ENCODE measurements at regions not wholly inside any gene's neighbourhood (a gene's known extent, or its start where the extent isn't known, plus 50 kb on each side); places are given as distances from the start of the nearest gene placed in this dataset.
"Not testable (repeated sequence)": the region's sequence is repeated elsewhere in the genome, so short reads cannot be mapped to it uniquely, and the experiment has no call there.

GRCh38 chr10:33032654-33033151, 74.7 kb upstream of the ITGB1 start:
- no peaks in the 10 kb centered on the region for H3K27me3 ChIP-seq (ENCODE audit: control insufficient read depth, insufficient read depth, low read length)
- H3K9me3 ChIP-seq (ENCODE audit: control insufficient read depth, low read depth, low read length): peaks cover 4% of the 10 kb centered on the region
- no peak overlapping the region for H3K4me3 ChIP-seq (ENCODE audit: low read length)
- no peaks in the 10 kb centered on the region for H3K36me3 ChIP-seq (ENCODE audit: control insufficient read depth, low read depth, low read length)
- H3K9ac ChIP-seq (ENCODE audit: low read length): no peak overlapping the region
- no peak overlapping the region for H3K27ac ChIP-seq (ENCODE audit: low read length)
- no peaks in the 10 kb centered on the region for H3K4me1 ChIP-seq (ENCODE audit: control insufficient read depth, low read depth, low read length)

- Histone ChIP-seq H3K27ac (ENCODE audit: low read length) (no peak overlapping the region), H3K27me3 (ENCODE audit: control insufficient read depth, insufficient read depth, low read length) (no peaks in the 10 kb centered on the region), H3K36me3 (ENCODE audit: control insufficient read depth, low read depth, low read length) (no peaks in the 10 kb centered on the region), H3K9ac (ENCODE audit: low read length) (no peak overlapping the region), H3K4me3 (ENCODE audit: low read length) (no peak overlapping the region), H3K9me3 (ENCODE audit: control insufficient read depth, low read depth, low read length) (peaks cover 2% of the 10 kb centered on the region), H3K4me1 (ENCODE audit: control insufficient read depth, low read depth, low read length) (no peaks in the 10 kb centered on the region)
Observed at GRCh38 chr10:33031815-33032653, 74.0 kb upstream of the ITGB1 start.

- no peak overlapping the region for H3K9ac ChIP-seq (ENCODE audit: low read length)
- no peaks in the 10 kb centered on the region for H3K36me3 ChIP-seq (ENCODE audit: control insufficient read depth, low read depth, low read length)
- peaks cover 6% of the 10 kb centered on the region for H3K4me1 ChIP-seq (ENCODE audit: control insufficient read depth, low read depth, low read length)
- no peaks in the 10 kb centered on the region for H3K9me3 ChIP-seq (ENCODE audit: control insufficient read depth, low read depth, low read length)
- no peak overlapping the region for H3K4me3 ChIP-seq (ENCODE audit: low read length)
- no peak overlapping the region for H3K27ac ChIP-seq (ENCODE audit: low read length)
- no peaks in the 10 kb centered on the region for H3K27me3 ChIP-seq (ENCODE audit: control insufficient read depth, insufficient read depth, low read length)
Observed at GRCh38 chr10:33031171-33031570, 73.1 kb upstream of the ITGB1 start.

GRCh38 chr10:33028515-33028914, 70.5 kb upstream of the ITGB1 start:
- H3K4me1 ChIP-seq (ENCODE audit: control insufficient read depth, low read depth, low read length): peaks cover 10% of the 10 kb centered on the region
- H3K27me3 ChIP-seq (ENCODE audit: control insufficient read depth, insufficient read depth, low read length); H3K27ac ChIP-seq (ENCODE audit: low read length); H3K4me3 ChIP-seq (ENCODE audit: low read length); H3K9ac ChIP-seq (ENCODE audit: low read length); H3K9me3 ChIP-seq (ENCODE audit: control insufficient read depth, low read depth, low read length); H3K36me3 ChIP-seq (ENCODE audit: control insufficient read depth, low read depth, low read length): not testable (repeated sequence)

GRCh38 chr10:33027088-33027487, 69.1 kb upstream of the ITGB1 start:
- Histone ChIP-seq H3K36me3 (ENCODE audit: control insufficient read depth, low read depth, low read length) (no peaks in the 10 kb centered on the region), H3K4me1 (ENCODE audit: control insufficient read depth, low read depth, low read length) (peaks cover 19% of the 10 kb centered on the region), H3K27ac (ENCODE audit: low read length) (no peak overlapping the region), H3K9me3 (ENCODE audit: control insufficient read depth, low read depth, low read length) (no peaks in the 10 kb centered on the region), H3K9ac (ENCODE audit: low read length) (no peak overlapping the region), H3K4me3 (ENCODE audit: low read length) (no peak overlapping the region), H3K27me3 (ENCODE audit: control insufficient read depth, insufficient read depth, low read length) (no peaks in the 10 kb centered on the region)

- Histone ChIP-seq H3K4me3 (ENCODE audit: low read length) (no peak overlapping the region), H3K9ac (ENCODE audit: low read length) (no peak overlapping the region), H3K36me3 (ENCODE audit: control insufficient read depth, low read depth, low read length) (no peaks in the 10 kb centered on the region), H3K27me3 (ENCODE audit: control insufficient read depth, insufficient read depth, low read length) (no peaks in the 10 kb centered on the region), H3K9me3 (ENCODE audit: control insufficient read depth, low read depth, low read length) (no peaks in the 10 kb centered on the region), H3K4me1 (ENCODE audit: control insufficient read depth, low read depth, low read length) (peaks cover 19% of the 10 kb centered on the region), H3K27ac (ENCODE audit: low read length) (no peak overlapping the region)
Observed at GRCh38 chr10:33026422-33026821, 68.4 kb upstream of the ITGB1 start.

GRCh38 chr10:33025910-33026309, 67.9 kb upstream of the ITGB1 start:
- H3K4me1 ChIP-seq (ENCODE audit: control insufficient read depth, low read depth, low read length): peaks cover 19% of the 10 kb centered on the region
- no peak overlapping the region for H3K9ac ChIP-seq (ENCODE audit: low read length)
- H3K27me3 ChIP-seq (ENCODE audit: control insufficient read depth, insufficient read depth, low read length): no peaks in the 10 kb centered on the region
- no peaks in the 10 kb centered on the region for H3K9me3 ChIP-seq (ENCODE audit: control insufficient read depth, low read depth, low read length)
- H3K4me3 ChIP-seq (ENCODE audit: low read length): no peak overlapping the region
- no peaks in the 10 kb centered on the region for H3K36me3 ChIP-seq (ENCODE audit: control insufficient read depth, low read depth, low read length)
- no peak overlapping the region for H3K27ac ChIP-seq (ENCODE audit: low read length)

GRCh38 chr10:33025039-33025438, 67.0 kb upstream of the ITGB1 start:
- Histone ChIP-seq H3K27me3 (ENCODE audit: control insufficient read depth, insufficient read depth, low read length) (no peaks in the 10 kb centered on the region), H3K4me3 (ENCODE audit: low read length) (no peak overlapping the region), H3K27ac (ENCODE audit: low read length) (no peak overlapping the region), H3K36me3 (ENCODE audit: control insufficient read depth, low read depth, low read length) (no peaks in the 10 kb centered on the region), H3K4me1 (ENCODE audit: control insufficient read depth, low read depth, low read length) (peaks cover 19% of the 10 kb centered on the region), H3K9ac (ENCODE audit: low read length) (no peak overlapping the region), H3K9me3 (ENCODE audit: control insufficient read depth, low read depth, low read length) (no peaks in the 10 kb centered on the region)

- Histone ChIP-seq H3K36me3 (ENCODE audit: control insufficient read depth, low read depth, low read length) (no peaks in the 10 kb centered on the region), H3K4me1 (ENCODE audit: control insufficient read depth, low read depth, low read length) (peaks cover 19% of the 10 kb centered on the region)
Observed at GRCh38 chr10:33022691-33023090, 64.7 kb upstream of the ITGB1 start.

GRCh38 chr10:33022090-33022489, 64.1 kb upstream of the ITGB1 start:
- H3K36me3 ChIP-seq (ENCODE audit: control insufficient read depth, low read depth, low read length): no peaks in the 10 kb centered on the region
- peaks cover 19% of the 10 kb centered on the region for H3K4me1 ChIP-seq (ENCODE audit: control insufficient read depth, low read depth, low read length)
- no peak overlapping the region for H3K4me3 ChIP-seq (ENCODE audit: low read length)
- H3K27me3 ChIP-seq (ENCODE audit: control insufficient read depth, insufficient read depth, low read length): no peaks in the 10 kb centered on the region
- H3K9me3 ChIP-seq (ENCODE audit: control insufficient read depth, low read depth, low read length): no peaks in the 10 kb centered on the region
- H3K9ac ChIP-seq (ENCODE audit: low read length): no peak overlapping the region
- H3K27ac ChIP-seq (ENCODE audit: low read length): no peak overlapping the region

More at GRCh38 chr10:33022691-33023090, 64.7 kb upstream of the ITGB1 start:
- Histone ChIP-seq H3K9me3 (ENCODE audit: control insufficient read depth, low read depth, low read length) (no peaks in the 10 kb centered on the region), H3K27me3 (ENCODE audit: control insufficient read depth, insufficient read depth, low read length) (no peaks in the 10 kb centered on the region), H3K27ac (ENCODE audit: low read length) (no peak overlapping the region), H3K9ac (ENCODE audit: low read length) (no peak overlapping the region), H3K4me3 (ENCODE audit: low read length) (no peak overlapping the region)

- H3K4me1 ChIP-seq (ENCODE audit: control insufficient read depth, low read depth, low read length): no peaks in the 10 kb centered on the region
- H3K36me3 ChIP-seq (ENCODE audit: control insufficient read depth, low read depth, low read length): no peaks in the 10 kb centered on the region
- H3K27me3 ChIP-seq (ENCODE audit: control insufficient read depth, insufficient read depth, low read length): no peaks in the 10 kb centered on the region
- no peak overlapping the region for H3K27ac ChIP-seq (ENCODE audit: low read length)
- H3K9ac ChIP-seq (ENCODE audit: low read length): no peak overlapping the region
- no peak overlapping the region for H3K4me3 ChIP-seq (ENCODE audit: low read length)
- no peaks in the 10 kb centered on the region for H3K9me3 ChIP-seq (ENCODE audit: control insufficient read depth, low read depth, low read length)
Observed at GRCh38 chr10:33016988-33017387, 59.0 kb upstream of the ITGB1 start.
